AG09309 (cell line): ENCODE measurements at regions not wholly inside any gene's neighbourhood (a gene's known extent, or its start where the extent isn't known, plus 50 kb on each side); places are given as distances from the start of the nearest gene placed in this dataset.
A peak's percentile ranks its signal among the peaks of the same experiment; 100 is the strongest.

Experiments
- DNase-seq: peaks from one replicate; pipeline ENCODE4 v3.0.0-alpha.2; 2010; ENCODE audit warnings: low read depth
- H3K4me3 ChIP-seq: 2 replicates; pipeline ENCODE4 v1.5.1; 2011; ENCODE audit warnings: mild to moderate bottlenecking, low read depth, low read length, moderate library complexity; ENCODE audit not compliant: control insufficient read depth
- CTCF ChIP-seq: IDR thresholded peaks from 2 replicates; pipeline ENCODE4 v1.5.1; 2011; ENCODE audit warnings: mild to moderate bottlenecking, low read depth, low read length, inconsistent platforms; ENCODE audit not compliant: insufficient read depth, control insufficient read depth; ENCODE audit errors: missing control alignments

- H3K4me3 ChIP-seq: no peak overlapping the region
- peak; percentile 91 for DNase-seq
- no peak for TF ChIP-seq CTCF
Measured at GRCh38 chr21:38984982-38985567, 179.3 kb downstream of the ETS2 start.

GRCh38 chr21:38984568-38984967 is 178.8 kb downstream of the ETS2 start:
- no peak for DNase-seq
- H3K4me3 ChIP-seq: no peak overlapping the region
- TF ChIP-seq CTCF: no peak

- no peak overlapping the region for H3K4me3 ChIP-seq
- DNase-seq: no peak
- no peak for TF ChIP-seq CTCF
Measured at GRCh38 chr21:38983560-38983959, 177.8 kb downstream of the ETS2 start.

DNA sequence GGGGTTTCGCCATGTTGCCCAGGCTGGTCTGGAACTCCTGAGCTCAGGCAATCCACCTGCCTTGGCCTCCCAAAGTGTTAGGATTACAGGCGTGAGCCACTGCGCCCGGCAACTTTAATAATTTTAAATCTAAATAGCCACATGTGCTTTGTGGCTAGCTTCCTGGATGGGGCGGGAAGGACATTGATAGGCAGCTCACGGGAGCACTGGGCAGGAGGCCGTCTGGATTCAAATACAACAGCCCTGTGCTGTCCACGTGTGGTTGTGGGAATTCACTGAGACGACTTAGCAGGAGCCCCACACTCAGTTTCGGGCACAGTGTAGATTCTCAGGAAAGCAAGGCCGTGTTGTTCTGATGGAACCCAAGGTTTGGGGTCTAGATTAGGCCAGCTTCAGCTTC is 177.1 kb downstream of the ETS2 start:
- H3K4me3 ChIP-seq: no peak overlapping the region
- no peak for TF ChIP-seq CTCF
- no peak for DNase-seq

DNA sequence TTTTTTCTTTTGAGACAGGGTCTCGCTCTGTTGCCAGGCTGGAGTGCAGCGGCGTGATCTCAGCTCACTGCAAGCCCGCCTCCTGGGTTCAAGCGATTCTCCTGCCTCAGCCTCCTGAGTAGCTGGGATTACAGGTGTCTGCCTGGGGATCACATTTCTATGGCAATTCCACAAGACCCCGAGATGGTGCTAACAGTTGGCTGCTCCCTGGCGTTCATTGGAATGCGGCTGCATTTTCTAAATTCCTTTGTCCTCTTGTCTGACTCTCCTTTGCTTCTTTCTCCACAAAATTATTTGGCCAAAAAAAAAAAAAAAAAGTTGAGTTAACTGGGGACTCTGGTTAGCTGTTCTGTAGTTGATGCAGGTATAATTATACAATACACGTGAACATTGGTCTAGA is 176.4 kb downstream of the ETS2 start:
- DNase-seq: no peak
- no peak overlapping the region for H3K4me3 ChIP-seq
- TF ChIP-seq CTCF: no peak

GRCh38 chr21:38980416-38981313 is 174.9 kb downstream of the ETS2 start:
- DNase-seq: no peak
- H3K4me3 ChIP-seq: no peak overlapping the region
- TF ChIP-seq CTCF: no peak
